GM19328 (cell line): ENCODE measurements at regions not wholly inside any gene's neighbourhood (a gene's known extent, or its start where the extent isn't known, plus 50 kb on each side); places are given as distances from the start of the nearest gene placed in this dataset.

ENCODE experiments used
- ATAC-seq: cut with Tn5 transposase; IDR thresholded peaks from one replicate; pipeline ENCODE4 v1.9.1; 2021; ENCODE audit warnings: mild to moderate bottlenecking, moderate library complexity; ENCODE audit not compliant: unreplicated experiment

DNA sequence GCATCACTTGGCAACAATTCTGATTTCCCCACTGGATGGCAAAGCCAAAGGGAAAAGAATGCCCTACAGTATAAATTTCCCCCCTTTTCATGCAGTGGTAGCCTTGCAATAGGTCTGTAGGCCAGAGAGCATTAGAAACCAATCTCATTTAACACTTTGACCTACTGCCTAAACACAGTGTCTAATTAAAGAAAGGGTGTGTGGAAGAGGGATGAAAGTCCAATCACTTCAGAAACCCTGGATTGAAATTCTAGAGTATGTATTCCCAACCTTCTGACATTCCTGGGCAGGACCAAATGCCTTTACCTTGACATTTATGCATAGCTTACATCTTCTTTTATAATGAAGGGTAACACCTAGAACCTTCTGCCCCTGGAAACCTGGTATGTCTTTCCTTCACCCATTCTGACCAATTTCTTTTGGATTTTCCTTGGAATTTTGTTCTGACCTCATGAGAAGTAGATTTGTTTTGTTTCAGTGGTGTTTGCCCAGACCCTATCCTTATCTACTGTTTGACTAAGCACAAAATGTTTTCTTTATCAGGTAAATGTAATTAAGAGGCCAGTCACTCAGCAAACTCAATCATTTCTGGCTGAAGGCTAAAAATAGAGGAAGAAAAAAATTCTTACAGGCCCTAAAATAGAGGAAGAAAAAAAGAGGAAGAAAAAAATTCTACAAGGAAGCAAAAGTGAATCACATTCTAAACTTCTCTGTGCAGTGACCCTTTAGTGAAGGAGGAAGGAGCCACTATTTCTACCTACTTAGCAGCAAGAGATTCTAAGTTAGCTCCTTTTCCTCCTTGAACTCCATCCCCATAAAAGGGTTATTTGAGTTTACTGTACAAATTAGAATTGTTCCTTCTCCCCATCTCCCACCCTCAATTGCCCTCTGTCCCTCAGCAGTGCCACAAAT is 129.5 kb upstream of the DSCAM start:
- ATAC-seq: no peak

GRCh38 chr21:40985370-40985769 is 138.4 kb upstream of the DSCAM start:
- ATAC-seq: no peak

- ATAC-seq: no peak
Observed at GRCh38 chr21:40990366-40990765, 143.4 kb upstream of the DSCAM start.

- ATAC-seq: no peak
Observed at GRCh38 chr21:40997831-40998230, 150.9 kb upstream of the DSCAM start.

DNA sequence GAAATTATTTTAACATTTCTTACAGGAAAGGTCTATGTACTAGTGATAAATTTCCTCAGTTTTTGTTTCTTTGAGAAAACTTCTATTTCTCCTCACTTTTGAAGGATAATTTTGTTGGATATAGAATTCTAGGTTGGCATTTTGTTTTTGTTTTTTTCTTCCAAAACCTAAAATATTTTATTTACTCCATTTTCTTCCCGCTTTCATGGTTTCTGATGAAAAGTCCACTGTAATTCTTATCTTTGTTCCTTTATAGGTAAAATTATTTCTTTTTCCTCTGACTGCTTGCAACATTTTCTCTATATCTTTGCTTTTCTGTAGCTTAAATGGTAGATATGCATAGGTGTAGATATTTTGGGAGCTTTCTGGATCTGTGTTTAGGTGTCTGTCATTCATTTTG is 153.9 kb upstream of the DSCAM start:
- no peak for ATAC-seq

- no peak for ATAC-seq
Observed at GRCh38 chr21:41006636-41007035, 159.7 kb upstream of the DSCAM start.

- no peak for ATAC-seq
Observed at GRCh38 chr21:41008351-41008750, 159.6 kb upstream of the BACE2 start.

DNA sequence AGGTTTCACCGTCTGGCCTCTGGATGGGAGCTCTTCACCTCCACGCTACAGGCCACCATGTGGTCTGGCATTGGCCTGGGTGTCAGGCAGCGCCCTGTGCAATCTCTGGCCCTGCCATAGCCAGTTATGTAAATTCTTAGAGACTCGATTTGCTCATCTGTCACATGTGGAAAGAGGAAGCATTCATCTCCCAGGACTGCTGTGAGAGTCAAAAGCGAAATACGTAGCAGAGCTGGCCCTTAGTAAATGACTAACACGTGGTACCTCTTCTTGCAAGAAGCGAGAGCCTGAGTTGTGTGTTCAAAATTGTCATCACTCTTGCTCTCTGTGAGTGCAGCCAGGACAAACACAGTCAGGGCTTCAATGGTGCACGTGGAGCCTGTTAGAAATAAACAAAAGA is 159.0 kb upstream of the BACE2 start:
- ATAC-seq: no peak

GRCh38 chr21:41009398-41010100 is 158.4 kb upstream of the BACE2 start:
- no peak for ATAC-seq

GRCh38 chr21:41010101-41010435 is 157.9 kb upstream of the BACE2 start:
- ATAC-seq: no peak

DNA sequence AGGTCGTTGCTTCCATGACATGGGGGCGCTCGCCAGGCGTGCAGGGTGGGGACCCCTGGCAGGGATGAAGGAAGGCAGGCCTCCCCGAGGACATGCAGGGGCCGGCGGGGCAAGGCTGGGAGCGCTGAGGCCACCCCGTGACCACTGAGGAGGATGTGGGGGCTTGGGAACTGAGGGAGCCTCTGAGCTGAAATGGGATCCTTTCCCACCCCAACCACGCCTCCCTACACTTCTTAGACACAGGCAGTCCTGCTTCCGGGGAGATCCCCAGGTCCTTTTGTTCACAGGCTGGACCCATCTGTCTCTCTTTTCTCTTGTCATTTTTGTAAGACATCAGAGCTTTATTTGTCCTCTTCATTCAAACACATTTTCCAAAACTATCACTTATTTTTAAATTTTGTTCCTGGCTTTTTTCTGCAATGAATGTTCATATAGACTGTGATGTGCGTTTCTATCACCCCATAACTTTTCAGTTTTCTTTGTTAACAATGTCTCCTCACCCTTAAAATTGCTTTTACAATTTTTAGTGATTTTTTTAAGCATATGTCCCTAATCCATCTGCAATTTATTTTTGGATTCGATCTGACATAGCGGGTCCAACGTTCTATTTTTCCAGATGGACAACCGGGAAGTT is 156.7 kb upstream of the BACE2 start:
- ATAC-seq: no peak

DNA sequence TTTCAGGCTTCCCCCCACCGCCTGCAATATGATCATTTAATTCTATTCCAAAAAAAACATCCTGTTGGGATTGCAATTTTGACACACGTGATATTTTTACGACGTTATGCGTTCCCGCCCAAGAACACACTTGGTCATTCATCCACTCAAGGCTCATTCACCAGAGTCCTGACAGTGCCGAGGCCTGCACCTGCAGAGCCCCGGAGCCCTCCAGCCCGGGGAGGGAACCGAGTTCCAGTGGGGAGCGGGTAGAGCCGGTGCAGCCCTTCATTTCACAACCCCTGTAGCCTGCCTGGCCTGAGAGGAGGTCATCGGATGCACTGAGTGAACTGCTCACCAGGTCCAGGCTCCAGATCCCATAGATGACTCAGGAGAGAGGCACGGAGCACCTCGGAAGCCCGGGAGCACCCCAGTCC is 156.0 kb upstream of the BACE2 start:
- ATAC-seq: no peak

GRCh38 chr21:41012425-41012824 is 155.5 kb upstream of the BACE2 start:
- ATAC-seq: no peak

DNA sequence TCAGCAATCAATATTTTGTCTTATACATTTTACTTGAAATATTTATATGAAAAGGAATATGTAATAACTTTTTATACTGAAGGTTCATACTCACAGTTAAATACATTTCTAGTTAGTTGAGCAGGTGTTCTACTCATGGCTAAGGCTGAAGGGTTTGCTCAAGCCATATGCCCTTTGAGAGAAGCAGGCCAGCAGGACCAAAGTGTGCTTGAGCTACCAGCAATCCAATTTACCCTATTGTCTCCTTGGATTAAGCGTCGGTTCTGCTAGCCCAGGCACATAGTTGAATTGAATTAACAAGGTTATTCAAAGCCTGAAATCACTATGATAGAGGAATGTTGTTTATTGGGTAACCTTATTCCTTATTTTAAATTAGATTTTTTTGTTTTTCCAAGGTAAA is 151.5 kb upstream of the BACE2 start:
- no peak for ATAC-seq

- no peak for ATAC-seq
Observed at GRCh38 chr21:41018431-41018830, 149.5 kb upstream of the BACE2 start.

GRCh38 chr21:41023936-41024335 is 144.0 kb upstream of the BACE2 start:
- ATAC-seq: no peak

DNA sequence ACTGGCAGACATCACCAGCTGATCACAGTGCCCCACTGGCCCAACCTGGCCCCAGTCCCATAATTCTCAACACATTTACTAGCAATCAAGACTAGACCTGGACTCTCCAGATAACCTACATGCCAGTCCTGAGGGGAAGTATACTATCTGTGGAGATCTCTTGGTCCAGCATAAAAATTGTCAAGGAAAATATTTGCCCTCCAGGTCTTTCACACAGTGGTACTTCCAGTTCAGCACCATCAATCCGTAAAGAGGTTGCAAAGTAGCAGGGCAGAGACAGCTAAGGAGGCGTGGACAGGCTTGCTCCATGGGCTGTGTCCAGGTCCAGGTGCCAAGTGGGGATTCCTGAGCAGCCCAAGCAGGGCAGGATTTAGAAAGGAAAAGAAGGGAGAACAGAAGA is 143.6 kb upstream of the BACE2 start:
- no peak for ATAC-seq

DNA sequence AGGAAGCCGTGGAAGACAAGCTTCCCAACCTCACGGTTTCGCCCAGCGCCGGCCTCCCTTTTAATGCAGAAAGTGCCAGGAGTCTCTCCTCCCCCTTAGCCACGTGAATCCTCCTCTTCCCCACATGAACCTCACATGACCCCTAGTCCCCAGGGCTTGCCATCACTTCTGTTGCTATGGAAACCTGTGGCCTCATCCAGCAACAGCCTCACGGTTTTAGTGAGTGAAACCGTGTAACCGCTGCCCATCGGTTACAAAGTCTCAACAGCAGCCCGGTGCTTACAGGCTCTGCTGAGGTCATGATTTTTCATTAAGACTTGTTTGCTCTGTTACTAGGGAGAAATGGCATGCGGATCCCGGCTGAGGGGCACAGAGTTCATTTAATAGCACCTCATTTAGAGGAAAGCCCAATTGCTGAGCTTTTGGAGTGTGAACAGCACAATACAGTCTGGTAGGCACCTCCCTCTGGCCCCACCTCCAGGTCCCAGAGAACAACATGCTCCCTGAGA is 143.2 kb upstream of the BACE2 start:
- no peak for ATAC-seq

GRCh38 chr21:41029571-41029970 is 138.4 kb upstream of the BACE2 start:
- ATAC-seq: no peak

DNA sequence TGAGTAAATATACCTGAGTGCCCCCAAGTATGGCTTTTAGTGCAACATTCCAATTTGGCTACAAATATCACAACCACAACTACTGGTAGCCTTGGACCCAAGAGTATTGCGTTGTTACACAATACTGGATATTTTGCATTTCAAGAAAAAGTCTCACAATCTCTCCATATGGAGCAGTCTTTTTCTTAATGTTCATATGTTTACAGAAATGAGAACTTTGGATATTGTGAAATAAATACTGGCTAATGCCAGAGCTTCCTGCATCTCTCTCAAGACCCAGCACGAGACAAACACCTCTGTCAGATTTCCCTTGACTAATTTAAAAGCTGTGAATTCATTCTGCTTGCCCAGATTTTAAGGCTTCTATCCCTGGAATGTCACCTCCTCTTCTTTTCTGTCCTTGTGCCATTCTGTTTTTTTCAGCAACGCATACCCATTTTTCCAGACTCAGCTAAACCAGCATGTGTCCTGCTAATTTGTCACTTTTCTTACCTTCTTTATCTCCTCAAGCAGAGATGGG is 136.2 kb upstream of the BACE2 start:
- ATAC-seq: no peak

- ATAC-seq: no peak
Observed at GRCh38 chr21:41032541-41032940, 135.4 kb upstream of the BACE2 start.
